HFFc6 (cell line): ENCODE measurements at regions not wholly inside any gene's neighbourhood (a gene's known extent, or its start where the extent isn't known, plus 50 kb on each side); places are given as distances from the start of the nearest gene placed in this dataset.

Source experiments
- DNase-seq: peaks from one replicate; pipeline ENCODE4 v3.0.0-alpha.2; 2018
- H3K27ac Mint-ChIP-seq: 2 replicates; pipeline ENCODE4 v1.8.0; 2020; ENCODE audit warnings: mild to moderate bottlenecking, mixed read lengths
- H3K27me3 Mint-ChIP-seq: 2 replicates; pipeline ENCODE4 v1.8.0; 2021; ENCODE audit warnings: mild to moderate bottlenecking, moderate library complexity, mixed read lengths; ENCODE audit not compliant: insufficient read depth
- H3K36me3 Mint-ChIP-seq: 2 replicates; pipeline ENCODE4 v1.8.0; 2021; ENCODE audit warnings: low read depth, mixed read lengths
- H3K4me1 Mint-ChIP-seq: 2 replicates; pipeline ENCODE4 v1.8.0; 2020; ENCODE audit warnings: low read depth, mixed read lengths
- H3K4me3 Mint-ChIP-seq: 2 replicates; pipeline ENCODE4 v1.8.0; 2020; ENCODE audit warnings: mild to moderate bottlenecking, moderate library complexity, mixed read lengths
- H3K9me3 Mint-ChIP-seq: 2 replicates; pipeline ENCODE4 v1.8.0; 2020; ENCODE audit warnings: mild to moderate bottlenecking, mixed read lengths
- CTCF ChIP-seq: fragments of 200-600 bp; sonication (generic); IDR thresholded peaks from 2 replicates; pipeline ENCODE4 v1.5.0; 2021; ENCODE audit warnings: antibody characterized with exemption, mild to moderate bottlenecking

- no peaks in the 10 kb centered on the region for H3K4me1 Mint-ChIP-seq
- no peak for DNase-seq
These were observed 1709.0 kb upstream of the WWC1 start for GRCh38 chr5:166582416-166582815.

GRCh38 chr5:166594567-166594966 is 1696.9 kb upstream of the WWC1 start:
- no peak overlapping the region for H3K27ac Mint-ChIP-seq
- DNase-seq, result no peak
- no peak overlapping the region for H3K4me3 Mint-ChIP-seq
- H3K9me3 Mint-ChIP-seq, result peaks cover 55% of the 10 kb centered on the region
- no peaks in the 10 kb centered on the region for H3K36me3 Mint-ChIP-seq
- no peaks in the 10 kb centered on the region for H3K4me1 Mint-ChIP-seq
- H3K27me3 Mint-ChIP-seq, result no peaks in the 10 kb centered on the region; the same call in none of the 2 replicates
- no peak for TF ChIP-seq CTCF

More at GRCh38 chr5:166582416-166582815, 1709.0 kb upstream of the WWC1 start:
- Mint-ChIP-seq H3K4me3 (no peak overlapping the region), H3K27ac (no peak overlapping the region), H3K9me3 (peaks cover 54% of the 10 kb centered on the region), H3K27me3 (no peaks in the 10 kb centered on the region), H3K36me3 (no peaks in the 10 kb centered on the region)
- no peak for TF ChIP-seq CTCF

GRCh38 chr5:166595274-166595951 is 1696.0 kb upstream of the WWC1 start:
- Mint-ChIP-seq H3K36me3 (no peaks in the 10 kb centered on the region), H3K27me3 (no peaks in the 10 kb centered on the region; the same call in none of the 2 replicates), H3K9me3 (peaks cover 62% of the 10 kb centered on the region), H3K4me1 (no peaks in the 10 kb centered on the region), H3K27ac (no peak overlapping the region), H3K4me3 (no peak overlapping the region)
- DNase-seq, result no peak
- no peak for TF ChIP-seq CTCF

GRCh38 chr5:166596043-166596442 is 1695.4 kb upstream of the WWC1 start:
- no peaks in the 10 kb centered on the region for H3K36me3 Mint-ChIP-seq
- H3K4me3 Mint-ChIP-seq, result no peak overlapping the region
- no peaks in the 10 kb centered on the region for H3K4me1 Mint-ChIP-seq
- TF ChIP-seq CTCF, result no peak
- peaks cover 63% of the 10 kb centered on the region for H3K9me3 Mint-ChIP-seq
- no peak overlapping the region for H3K27ac Mint-ChIP-seq
- H3K27me3 Mint-ChIP-seq, result no peaks in the 10 kb centered on the region; the same call in none of the 2 replicates
- DNase-seq, result no peak

GRCh38 chr5:166602271-166602670 is 1689.2 kb upstream of the WWC1 start:
- Mint-ChIP-seq H3K36me3 (no peaks in the 10 kb centered on the region), H3K9me3 (peaks cover 59% of the 10 kb centered on the region), H3K4me1 (no peaks in the 10 kb centered on the region), H3K27me3 (no peaks in the 10 kb centered on the region), H3K4me3 (no peak overlapping the region), H3K27ac (no peak overlapping the region)
- TF ChIP-seq CTCF, result no peak
- no peak for DNase-seq
